Myocyte (in vitro differentiated cells): ENCODE measurements at regions not wholly inside any gene's neighbourhood (a gene's known extent, or its start where the extent isn't known, plus 50 kb on each side); places are given as distances from the start of the nearest gene placed in this dataset.
A peak's percentile ranks its signal among the peaks of the same experiment; 100 is the strongest.

ENCODE experiments used
- DNase-seq: peaks from one replicate; pipeline ENCODE4 v3.0.0-alpha.2; 2012; ENCODE audit warnings: low read depth

DNA sequence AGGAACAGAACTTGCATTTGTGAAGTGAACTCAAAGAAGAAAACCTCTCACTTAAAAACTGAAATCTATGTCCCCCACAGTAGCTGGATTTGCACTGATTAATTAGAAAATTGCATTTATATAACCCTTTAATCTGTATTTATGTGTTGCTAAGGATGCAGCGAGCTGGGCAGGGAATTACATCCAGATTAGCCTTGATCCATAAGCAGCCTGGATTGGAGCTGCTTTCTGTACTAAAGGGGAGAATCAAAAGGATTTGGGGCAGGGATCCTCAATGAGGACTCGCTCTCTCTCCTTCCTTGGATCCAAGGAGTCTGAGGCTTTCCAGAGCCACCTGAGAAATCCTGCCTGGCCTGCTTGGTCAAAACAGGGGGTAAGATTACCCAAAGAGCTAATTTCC is 125.9 kb downstream of the TLE3 start:
- no peak for DNase-seq

DNA sequence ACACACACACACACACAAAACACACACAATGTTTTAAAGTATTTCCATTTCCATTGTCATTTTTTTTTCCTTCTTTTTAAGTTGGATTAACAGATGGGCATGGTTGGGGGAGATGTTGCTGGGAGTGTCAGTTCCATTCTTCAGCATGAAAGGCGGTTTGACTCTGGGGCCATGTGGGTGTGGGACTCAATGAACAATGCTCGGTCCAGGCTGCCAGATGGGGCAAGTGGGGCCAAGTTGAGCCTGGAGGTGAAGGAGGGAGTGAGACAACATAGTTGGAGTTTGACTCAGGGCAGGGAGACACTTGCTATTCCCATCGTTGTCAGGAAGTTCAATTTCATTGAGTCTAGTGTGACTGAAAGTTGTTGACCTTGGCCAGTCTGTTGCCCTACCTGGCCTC is 125.3 kb downstream of the TLE3 start:
- DNase-seq: no peak

DNA sequence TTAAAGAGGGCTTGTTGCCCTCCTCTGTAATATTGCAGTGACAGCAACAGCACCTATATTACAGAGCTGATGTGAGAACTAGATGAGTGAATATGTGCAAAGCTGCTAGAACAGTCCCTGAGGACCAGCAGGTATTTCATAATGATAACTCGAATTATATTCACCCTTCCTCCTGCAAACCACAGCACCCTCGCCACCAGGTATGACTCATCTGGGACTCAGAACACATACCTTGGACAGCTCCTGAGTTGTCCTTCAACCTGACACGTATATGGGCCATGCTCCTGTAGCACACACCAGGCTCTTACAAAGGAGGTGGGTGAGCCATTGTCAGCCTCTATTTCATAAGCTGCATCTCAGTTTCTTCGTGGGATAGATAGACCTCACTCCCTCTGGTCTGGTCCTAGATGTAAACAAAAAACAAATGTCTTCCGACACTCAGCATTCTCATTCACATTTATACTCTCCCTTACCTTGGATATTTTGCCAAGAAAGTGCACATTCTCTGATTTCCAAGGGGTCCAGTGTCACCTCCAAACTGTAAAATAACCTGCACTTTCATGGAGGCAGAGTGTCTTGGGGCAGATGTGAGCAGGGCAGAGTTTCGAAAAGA is 124.5 kb downstream of the TLE3 start:
- peak; percentile 50 for DNase-seq

DNA sequence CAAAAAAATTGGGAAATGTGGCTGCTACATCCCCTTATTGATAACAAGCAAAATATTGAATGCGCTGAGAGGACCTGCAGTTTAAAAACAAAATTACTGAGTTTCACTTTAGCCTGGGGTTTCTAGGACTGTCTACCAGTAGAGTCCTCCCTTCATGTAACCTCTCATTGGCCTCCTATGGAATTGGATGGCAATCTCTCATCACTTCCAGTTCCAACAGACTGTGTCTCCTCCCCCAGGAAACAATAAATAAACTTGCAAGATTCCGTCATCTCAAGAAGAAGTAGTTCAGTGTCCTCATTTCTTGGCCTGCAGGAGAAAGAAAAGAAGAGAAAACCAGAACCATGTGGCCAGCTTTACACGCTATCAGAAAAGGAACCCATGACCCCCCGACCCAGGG is 123.8 kb downstream of the TLE3 start:
- DNase-seq: no peak

DNA sequence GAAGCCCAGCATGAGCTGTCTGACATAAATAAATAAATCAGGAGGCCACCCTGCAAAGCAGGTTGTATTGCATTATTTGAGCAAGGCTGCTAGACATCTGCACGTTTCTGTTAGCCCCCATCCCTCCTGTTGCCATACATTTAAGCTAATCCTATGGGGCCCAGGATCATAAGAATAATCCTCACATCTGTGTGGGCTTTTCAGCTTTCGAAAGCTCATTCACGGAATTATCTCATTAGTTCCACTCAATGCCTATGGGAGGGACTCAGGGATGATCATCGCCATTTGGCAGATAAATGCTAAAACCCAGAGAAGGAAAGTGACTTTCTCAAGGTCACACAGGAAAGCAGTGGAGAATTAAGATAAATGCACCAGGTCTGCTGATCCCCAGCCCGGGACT is 123.4 kb downstream of the TLE3 start:
- DNase-seq: no peak

DNA sequence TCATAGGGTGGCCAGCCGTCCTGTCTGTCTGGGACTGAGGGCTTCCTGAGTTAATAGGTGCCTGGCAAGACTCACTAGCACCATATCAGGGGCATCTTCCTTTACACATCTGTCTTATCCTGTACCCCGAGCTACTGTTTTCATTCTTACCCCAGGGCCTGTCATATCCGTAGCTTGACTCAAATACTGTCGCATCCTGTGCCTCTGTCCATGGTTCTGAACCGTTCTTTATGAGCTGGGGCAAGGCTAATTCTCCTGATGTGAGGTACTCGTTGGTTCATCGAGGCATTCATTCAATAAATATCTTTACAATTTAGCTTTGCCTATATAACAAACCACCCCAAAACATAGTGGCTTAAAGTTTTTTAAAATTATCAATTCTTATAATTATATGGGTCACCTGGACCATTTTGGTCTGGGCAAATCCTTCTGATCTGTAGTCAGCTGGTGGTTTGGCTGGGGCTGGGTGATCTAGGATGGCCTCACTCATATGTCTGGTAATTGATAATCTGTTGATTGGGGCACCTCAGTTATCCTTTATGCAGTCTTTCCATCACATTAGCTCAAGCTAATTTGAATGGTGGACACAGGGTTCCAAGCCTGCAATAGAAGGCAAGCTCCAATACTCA is 121.2 kb downstream of the TLE3 start:
- DNase-seq: peak; percentile 75

DNA sequence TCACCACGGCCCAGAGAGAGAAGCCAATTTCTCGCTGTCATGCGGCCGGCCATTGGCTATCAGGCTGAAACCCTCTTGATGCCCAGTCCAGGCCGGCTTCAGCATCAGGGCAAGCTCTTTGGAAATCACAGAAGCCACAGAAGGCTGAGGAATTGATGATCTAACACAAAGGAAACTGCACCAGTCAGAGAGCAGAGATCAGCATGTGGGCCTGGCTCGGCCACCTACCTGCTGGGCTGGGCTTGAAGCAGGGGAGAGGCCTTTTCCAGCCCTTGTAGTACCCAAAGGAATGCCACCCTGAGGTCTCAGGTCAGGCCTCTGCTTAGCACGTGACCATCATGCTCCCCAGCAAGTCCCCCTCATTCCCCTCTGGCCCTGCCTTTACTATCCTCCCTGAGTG is 119.1 kb downstream of the TLE3 start:
- DNase-seq: no peak

DNA sequence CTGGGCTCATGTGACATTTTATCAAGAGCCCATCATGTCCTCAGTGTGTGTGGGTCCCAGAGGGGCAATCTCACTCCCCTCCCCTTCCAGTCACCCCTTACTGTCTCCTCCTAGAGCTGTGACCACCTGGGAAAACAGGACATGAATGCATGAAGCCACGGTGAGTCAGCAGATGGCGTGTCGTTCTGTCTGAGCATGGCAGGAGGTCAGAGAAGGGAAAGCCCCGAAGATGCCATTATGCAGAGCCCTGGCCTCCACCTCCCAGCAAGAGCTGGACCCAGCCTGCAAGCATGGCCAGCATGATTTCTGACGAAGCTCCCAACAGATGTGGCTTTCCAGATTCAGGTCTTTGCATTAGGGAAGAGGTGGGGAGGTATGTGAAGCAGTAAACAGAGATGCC is 118.5 kb downstream of the TLE3 start:
- DNase-seq: peak; percentile 4

DNA sequence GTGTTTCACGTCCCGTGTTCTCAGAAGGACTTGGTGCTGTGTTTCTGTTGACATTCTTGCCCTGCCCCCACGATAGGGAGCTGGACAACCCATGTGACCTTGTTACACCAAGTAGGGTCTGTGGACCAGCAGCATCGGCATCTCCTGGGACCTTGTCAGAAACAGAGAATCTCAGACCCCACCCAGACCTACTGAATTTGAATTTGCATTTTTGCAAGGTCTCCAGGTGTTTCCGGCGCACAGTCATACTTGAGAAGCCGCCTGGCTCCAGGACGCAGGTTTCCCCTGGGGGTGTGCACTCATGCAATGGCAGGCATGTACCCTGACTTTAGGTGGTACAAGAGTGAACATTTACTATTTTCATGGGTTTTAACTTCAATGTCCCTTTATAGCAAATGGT is 117.9 kb downstream of the TLE3 start:
- no peak for DNase-seq

DNA sequence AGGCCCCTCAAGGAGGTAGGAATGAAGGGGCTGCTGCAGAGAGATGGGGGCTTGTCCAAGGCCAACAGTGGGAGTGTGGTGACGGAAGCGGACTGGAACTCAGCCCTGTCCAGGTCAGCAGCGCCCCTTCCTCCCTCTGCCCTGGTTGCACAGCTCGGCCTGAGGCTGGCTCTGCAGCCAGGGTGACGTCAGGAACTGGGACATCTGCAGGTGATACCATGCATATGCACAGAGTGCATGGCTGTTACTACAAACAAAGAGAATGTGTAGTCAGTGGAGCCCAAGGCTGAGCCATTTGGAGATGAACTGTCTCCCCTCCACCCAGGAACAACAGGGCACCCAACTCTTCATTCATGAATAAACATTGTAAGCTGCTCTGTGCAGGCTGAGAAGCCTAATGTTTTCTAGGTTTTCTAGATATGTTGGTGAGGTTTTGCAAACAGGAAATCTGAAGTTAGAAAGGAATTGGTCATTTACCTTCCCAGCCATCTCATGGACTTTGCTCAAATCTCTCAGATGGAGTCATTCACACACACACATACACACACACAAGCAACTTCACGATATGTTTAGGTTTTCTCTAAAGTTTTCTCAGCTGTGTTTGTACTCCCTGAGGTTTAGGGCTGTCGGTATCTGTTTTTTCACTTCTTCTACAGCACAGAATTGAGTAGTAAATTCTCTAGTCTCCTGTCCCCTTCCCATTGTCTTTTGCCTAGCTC is 117.2 kb downstream of the TLE3 start:
- DNase-seq: no peak

DNA sequence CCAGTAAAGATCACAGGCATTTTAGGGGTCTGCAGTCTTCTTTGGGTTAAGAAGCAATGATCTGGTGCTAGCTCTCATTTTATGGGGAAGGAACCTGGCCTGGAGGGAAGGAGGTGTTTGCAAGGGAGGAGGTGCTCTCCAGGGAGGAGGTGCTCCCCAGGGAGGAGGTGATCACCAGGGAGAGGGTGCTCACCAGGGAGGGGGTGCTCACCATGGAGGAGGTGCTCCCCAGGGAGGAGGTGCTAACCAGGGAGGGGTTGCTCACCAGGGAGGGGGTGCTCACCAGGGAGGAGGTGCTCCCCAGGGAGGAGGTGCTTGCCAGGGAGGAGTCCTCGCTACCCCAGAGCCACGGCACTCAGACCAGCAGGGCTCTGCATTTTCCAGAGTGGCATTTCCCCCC is 115.7 kb downstream of the TLE3 start:
- DNase-seq: no peak

DNA sequence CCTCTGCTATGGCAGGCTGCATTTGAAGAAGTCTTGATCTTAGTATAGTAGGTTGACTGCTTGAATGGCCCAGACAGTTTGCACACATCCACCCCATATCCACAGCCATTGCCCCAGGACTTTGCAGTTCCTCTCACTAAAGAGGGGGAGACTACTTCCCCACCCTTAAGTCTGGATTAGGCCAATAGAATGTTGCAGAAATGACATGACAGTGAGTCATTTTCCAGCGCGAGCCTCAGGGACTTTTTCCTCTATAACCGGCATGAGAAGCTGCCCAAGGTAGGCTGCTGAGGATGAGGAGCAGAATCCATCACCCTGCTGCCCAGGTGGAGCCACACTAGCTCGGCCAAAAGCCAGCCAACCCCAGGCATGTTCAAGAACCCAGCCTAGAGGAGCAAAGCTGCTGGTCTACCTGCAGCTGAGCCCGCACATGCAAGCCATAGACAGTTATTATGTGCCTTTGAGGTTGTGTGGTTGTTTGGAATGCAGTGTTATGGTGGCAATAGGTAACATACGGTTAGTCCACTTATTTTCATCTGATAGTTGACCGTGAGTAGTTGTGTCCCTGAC is 113.9 kb downstream of the TLE3 start:
- DNase-seq: no peak

DNA sequence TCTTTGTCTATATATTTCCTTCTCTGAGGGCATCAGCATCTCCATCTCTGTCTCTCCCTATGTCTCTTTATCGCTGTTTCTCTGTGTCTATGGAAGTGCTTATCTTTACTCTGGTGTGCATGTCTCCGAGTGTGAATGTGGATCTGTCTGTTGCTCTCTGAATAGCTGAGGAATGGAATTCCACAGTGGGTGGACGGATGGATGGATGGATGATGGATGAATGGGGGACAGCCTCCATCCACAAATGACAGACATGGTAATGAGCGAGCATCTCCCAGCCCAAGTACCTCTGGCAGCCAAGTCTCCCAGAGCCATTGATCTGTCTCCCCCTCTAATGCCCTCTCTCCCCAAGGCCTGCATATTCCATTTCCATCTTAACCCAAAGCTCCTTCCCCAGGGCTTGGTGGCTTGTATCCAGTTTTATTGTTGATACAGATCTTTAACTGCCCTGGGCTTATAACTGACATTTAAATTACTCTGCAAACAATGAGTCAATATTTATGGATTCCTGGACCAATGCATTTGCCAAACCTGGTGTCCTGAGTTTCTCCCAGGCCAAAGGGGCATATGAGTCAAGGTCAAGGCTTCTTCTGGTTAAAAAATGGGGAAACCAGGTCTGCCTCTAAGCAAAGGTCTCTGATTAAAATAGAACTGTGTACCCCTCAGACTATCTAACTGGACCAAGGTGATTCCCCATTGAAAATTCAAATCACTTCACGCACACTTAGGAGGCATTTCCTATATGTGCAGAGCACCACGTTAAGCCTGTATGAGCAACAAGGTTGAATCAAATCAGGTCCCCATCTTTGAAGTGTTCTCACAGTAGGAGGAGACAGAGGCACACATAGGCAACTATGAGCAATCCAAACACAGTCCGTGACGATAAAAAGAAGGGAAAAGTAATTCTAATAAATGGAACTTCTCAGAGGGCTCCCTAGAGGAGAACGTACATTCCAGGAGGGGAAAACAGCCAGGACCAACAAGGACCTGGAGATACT is 109.9 kb downstream of the TLE3 start:
- DNase-seq: no peak

DNA sequence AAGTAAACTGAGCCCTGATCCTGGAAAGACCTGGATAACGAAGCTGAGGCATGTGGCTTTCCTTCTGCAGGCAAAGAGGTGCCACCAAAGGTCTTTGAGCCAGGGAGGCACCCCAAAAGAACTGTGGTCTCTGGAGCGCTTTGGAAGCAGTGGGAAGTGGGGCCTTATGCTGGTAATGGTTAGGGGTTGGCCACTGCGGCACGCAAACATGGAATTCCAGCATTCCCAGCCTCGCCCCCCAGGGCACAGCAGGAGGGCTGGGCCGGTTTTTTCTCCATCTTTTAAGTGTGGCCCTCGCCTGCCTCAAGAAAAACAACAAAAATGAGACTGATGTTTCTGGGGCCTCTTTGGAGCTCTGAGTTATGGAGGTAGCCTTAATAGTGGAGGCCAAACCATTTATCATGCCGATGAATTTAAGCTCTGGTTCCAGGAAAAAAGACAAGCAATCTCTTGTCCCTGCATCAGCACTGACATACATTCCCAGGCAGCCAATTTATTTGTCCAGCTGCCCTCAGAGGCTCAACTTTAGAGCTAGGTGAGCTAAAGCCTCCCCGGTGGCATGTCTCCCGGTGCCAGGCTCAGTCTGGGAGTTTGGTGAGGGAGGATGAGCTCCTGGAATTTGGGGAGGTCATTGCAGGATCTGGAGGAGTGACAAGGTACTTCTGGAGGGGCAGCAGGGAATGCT is 109.0 kb downstream of the TLE3 start:
- DNase-seq: no peak

DNA sequence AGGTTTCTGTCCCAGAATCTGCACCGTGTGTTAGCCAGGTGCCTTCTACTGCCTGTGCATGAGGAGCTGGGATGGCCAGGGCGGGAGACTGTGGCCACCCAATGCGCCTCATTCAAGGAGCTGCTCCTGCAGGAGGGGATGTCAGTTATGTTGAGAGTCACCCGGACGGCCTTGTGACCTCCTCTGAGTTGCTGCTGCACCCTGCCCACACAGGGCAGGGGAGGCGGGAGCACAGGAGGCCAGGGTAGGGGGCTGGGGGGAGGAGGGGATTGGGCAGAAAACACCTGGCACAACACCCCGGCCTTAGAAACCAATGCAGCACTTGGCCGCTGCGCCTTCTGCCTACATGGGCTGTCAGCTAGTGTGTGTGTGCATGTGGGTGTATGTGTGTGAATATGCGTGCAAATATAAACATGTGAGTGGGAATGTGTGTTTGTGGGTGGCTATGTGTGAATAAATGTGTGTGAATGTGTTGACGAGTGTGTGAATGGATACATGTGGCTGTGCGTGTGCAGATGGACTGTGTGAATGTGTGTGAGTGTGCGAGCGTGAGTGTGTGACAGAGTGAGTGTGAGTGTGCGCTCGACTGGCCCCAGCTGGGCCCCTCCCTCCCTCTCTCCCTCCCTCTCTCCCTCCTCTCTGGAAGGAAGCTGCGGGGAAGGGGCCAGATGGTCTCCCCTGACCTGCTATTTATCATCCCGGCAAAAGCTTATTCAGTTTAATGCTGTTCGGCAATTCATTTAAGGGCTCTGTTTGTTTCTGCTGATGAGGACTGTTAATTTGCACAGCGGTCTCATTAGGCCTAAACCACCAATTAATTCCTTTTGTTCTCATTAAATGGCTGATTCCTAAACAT is 106.9 kb downstream of the TLE3 start:
- DNase-seq: no peak

DNA sequence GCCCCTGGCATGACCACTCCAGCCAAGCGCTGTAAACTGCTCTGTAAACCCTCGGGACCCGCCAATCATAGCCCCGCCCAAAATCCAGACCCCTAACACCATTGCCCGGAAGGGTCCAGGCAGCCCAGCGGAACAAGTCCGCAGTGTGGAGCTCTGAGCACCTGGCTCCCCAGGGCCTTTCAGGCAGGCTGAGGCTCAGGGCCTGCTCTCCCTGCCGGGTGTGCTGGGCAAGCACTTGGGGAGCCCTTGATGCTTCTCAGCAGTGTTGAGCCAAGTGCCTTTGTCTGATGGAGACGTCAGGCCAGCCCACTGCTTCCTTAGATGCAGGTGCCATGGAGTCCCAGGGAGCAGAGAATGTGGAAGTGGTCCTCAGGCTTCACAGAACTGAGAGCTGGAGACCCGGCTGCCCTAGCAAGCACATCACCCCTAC is 106.2 kb downstream of the TLE3 start:
- no peak for DNase-seq

DNA sequence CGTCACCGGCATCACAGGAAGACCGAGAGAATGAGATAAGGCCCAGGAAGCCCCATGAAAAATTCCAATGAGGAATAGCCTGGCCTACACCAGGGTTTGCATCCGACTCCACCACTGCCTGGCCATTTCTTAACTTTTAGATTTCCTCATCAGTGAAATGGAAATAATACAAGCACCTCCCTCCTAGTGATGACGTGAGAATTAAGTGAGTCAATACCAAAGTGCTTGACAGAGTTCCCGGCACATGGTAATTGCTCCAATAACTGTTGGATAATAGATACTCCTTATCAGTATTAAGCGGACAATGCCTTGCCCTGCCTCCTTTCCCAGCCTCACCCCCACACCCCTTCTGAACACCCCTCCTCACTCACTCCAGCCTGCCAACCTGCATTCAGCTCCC is 105.4 kb downstream of the TLE3 start:
- DNase-seq: no peak

DNA sequence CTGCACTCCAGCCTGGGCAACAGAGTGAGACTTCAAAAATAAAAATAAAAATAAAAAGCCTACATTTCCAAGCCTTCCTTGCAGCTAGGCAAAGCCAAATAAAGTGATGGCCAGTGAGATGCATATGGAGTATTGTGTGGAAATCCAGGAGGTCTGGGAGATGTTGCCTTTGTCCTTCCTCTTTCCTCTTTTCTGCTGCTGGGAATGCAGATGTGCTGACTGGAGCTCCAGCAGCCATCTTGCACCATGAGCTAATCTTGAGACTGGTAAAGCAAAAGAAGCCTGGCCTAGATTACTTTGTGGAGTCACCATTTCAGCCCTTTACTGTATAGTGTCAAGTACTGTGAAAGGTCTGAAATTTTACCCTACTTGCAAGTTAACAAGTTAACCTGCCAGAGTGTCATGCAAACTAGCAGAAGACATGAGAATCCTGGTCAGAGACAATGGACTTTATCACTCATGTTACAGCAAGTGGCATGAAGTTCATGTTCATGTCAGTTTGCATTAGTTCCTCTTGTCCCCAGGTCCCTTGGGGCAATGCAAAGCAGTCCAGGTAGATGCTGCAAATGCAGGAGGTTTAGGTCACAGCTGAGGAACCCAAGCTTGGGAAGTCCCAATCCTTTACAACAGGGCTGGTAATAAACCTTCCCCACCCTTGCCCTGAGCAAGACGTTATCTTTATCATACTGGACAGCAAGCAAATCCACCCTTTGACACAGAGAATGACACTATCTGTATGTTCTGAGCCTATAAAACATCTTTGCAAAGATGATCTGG is 103.1 kb downstream of the TLE3 start:
- DNase-seq: no peak
